Astrocyte of the spinal cord (primary cell): ENCODE measurements at regions not wholly inside any gene's neighbourhood (a gene's known extent, or its start where the extent isn't known, plus 50 kb on each side); places are given as distances from the start of the nearest gene placed in this dataset.

Source experiments
- DNase-seq: peaks from one replicate; pipeline ENCODE4 v3.0.0; 2011; ENCODE audit warnings: low read depth, low spot score
- H3K4me3 ChIP-seq: 2 replicates; pipeline ENCODE4 v1.5.1; 2011; ENCODE audit warnings: low read depth, mild to moderate bottlenecking, low read length, moderate library complexity
- in situ Hi-C: cut with HindIII; loops from 2 replicates; pipeline ENCODE4 v1.10.0; 2017; ENCODE audit warnings: low sequenced_read_pairs
- TF ChIP-seq, protein P1 (sequence below): IDR thresholded peaks from 2 replicates; pipeline ENCODE4 v1.5.1; 2012; ENCODE audit warnings: low read depth, mild to moderate bottlenecking, low read length, inconsistent platforms

DNA sequence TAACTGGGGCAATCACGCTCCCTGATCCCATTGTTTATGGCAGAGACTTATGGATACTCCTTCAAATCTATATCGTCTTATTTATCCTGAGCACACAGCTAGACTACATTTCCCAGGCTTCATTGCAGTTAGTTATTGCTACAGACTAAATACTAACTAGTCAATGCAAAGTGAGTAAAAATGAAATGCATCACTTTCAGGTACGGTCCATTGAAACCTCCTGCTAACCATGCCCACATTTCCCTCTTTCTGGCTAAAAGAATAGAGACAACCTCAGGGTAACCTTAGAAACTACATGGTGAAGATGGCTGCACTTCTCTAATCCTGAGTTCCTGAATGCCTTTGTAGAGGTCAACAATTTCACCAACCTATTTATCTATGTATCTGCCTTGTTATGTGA lies 437.4 kb downstream of the EPHA4 start:
- in situ Hi-C loops = no loop called here
- no peak for DNase-seq
- TF ChIP-seq, protein P1, sequence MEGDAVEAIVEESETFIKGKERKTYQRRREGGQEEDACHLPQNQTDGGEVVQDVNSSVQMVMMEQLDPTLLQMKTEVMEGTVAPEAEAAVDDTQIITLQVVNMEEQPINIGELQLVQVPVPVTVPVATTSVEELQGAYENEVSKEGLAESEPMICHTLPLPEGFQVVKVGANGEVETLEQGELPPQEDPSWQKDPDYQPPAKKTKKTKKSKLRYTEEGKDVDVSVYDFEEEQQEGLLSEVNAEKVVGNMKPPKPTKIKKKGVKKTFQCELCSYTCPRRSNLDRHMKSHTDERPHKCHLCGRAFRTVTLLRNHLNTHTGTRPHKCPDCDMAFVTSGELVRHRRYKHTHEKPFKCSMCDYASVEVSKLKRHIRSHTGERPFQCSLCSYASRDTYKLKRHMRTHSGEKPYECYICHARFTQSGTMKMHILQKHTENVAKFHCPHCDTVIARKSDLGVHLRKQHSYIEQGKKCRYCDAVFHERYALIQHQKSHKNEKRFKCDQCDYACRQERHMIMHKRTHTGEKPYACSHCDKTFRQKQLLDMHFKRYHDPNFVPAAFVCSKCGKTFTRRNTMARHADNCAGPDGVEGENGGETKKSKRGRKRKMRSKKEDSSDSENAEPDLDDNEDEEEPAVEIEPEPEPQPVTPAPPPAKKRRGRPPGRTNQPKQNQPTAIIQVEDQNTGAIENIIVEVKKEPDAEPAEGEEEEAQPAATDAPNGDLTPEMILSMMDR = no peak
- H3K4me3 ChIP-seq = no peak overlapping the region

DNA sequence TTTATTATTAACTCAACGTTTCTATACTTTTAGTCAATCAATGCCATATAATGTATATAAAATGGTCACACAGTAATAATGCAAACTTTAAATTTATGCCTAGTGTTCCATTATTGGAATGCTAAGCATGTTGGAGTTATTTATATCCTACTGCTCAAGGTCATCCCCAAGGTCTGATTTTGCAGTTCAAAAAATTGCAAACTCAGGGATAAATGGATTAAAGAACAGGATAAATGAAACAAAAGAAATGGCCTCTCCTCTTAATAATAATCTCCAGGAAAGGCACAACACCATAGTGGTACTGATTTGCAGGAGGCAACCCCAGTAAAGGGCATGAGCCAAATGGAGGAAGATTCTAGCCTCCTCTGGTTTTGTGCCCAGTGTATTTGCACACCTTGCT lies 436.4 kb downstream of the EPHA4 start:
- H3K4me3 ChIP-seq = no peak overlapping the region
- in situ Hi-C loops = no loop called here
- TF ChIP-seq, protein P1 = no peak
- DNase-seq = no peak

DNA sequence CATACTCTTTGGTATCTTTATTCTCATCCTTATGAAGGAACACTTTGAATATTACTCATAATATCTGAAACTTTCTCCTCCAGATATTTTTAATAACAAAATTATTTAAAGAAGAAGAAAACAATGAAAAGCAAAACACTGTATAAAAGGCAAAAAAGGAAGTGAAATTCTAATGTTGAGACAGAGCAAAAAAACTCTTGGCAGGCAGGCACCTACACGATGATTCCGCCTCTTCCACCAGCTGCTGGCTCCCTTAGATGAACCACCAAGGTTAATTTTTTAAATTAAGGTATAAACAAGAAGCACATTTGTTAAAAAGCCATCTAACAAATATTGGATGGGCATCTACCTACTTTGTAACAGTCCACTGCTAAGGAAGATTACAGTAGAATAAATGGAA lies 434.7 kb downstream of the EPHA4 start:
- no peak overlapping the region for H3K4me3 ChIP-seq
- in situ Hi-C loops = no loop called here
- TF ChIP-seq, protein P1 = no peak
- no peak for DNase-seq

DNA sequence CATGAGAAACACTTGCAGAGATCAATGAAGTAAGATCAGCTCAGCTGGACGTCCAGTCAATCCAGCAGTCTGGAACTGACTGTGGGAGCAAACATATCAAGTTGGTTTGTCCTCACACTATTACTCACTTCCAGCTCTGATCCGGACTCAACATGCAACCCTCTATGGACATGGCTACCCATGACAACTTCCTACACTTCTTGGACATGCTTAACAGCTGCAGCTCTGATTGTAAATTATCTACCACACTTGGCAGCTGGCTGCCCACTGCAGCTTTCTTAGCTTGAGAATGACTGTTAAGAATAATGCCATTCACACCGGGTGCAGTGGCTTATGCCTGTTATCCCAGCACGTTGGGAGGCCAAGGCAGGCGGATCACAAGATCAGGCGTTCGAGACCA lies 429.8 kb downstream of the EPHA4 start:
- H3K4me3 ChIP-seq = no peak overlapping the region
- in situ Hi-C loops = no loop called here
- DNase-seq = no peak
- TF ChIP-seq, protein P1 = no peak

DNA sequence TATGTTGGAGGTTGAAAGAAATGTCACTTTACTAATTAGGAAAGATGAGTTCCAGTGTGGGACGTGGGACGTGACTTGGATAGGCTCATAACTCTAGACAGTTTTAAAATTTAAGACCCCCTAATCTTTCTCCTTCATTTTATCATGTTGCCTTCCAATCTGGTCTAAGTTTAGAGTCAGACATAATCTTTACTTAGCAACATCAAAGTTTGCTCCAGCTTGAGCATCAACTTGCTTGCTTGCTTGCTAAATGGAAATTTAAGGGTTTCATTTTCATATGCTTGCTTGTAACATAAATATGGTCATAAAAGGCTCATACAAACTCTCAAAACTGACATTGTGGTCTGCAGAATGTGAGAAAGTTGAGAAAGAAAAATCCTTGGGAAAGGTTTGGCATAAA lies 428.9 kb downstream of the EPHA4 start:
- in situ Hi-C loops = no loop called here
- DNase-seq = no peak
- no peak overlapping the region for H3K4me3 ChIP-seq
- TF ChIP-seq, protein P1 = no peak

DNA sequence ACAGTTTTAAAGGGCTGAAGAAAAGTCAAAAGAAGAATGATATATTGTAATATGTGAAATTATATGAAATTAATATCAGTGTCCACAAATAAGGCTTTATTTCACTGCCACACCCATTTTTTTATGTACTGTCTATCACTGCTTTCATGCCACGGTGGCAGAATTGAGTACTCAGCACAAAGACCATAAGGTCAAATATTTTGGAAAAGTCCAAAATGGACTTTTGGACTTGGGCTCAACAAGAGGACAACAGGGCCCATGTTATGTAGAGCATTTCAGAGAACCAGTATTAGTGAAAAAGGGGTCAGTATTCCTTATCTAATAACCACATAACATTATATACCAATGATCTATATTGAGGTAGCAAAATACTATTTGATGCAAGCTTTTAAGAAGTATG lies 427.2 kb downstream of the EPHA4 start:
- no peak overlapping the region for H3K4me3 ChIP-seq
- no peak for DNase-seq
- TF ChIP-seq, protein P1 = no peak
- in situ Hi-C loops = no loop called here

DNA sequence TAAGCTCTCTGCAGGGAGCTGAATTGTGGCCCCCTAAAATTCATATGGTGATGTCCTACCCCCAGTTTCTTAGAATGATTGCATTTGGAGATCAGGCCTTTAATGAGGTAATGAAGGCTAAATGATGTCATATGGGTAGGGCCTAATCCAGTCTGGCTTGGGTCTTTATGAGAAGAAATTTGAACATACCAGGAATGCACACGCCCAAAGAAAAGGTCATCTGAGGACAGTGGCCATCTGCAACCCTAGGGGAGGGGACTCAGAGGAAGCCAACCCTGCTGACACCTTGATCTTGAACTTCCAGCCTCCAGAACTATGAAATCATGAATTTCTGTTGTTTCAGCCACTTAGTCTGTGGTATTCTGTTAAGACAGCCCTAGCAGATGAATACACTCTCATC lies 426.7 kb downstream of the EPHA4 start:
- in situ Hi-C loops = no loop called here
- DNase-seq = no peak
- TF ChIP-seq, protein P1 = no peak
- H3K4me3 ChIP-seq = no peak overlapping the region
